D721Med (cell line): ENCODE measurements at regions not wholly inside any gene's neighbourhood (a gene's known extent, or its start where the extent isn't known, plus 50 kb on each side); places are given as distances from the start of the nearest gene placed in this dataset.
A peak's percentile ranks its signal among the peaks of the same experiment; 100 is the strongest.

ENCODE experiments used
- DNase-seq: peaks from one replicate; pipeline ENCODE4 v3.0.0; 2011; ENCODE audit warnings: low spot score; ENCODE audit not compliant: insufficient read length
- FAIRE-seq: peaks from 2 replicates; lab custom pipeline; 2011; peaks lifted over from hg19 to GRCh38; lab: Jason Lieb, UNC
- CTCF ChIP-seq: IDR thresholded peaks from 2 replicates; pipeline ENCODE4 v1.5.1; 2012; ENCODE audit warnings: mild to moderate bottlenecking, control low read depth; ENCODE audit not compliant: insufficient read depth; ENCODE audit errors: missing control alignments

- DNase-seq, result no peak
- FAIRE-seq, result peak; percentile 38
- no peak for TF ChIP-seq CTCF
Measured at GRCh38 chr2:147679191-147679954, 165.5 kb upstream of the ACVR2A start.

- DNase-seq (no peak), FAIRE-seq (no peak)
- no peak for TF ChIP-seq CTCF
Measured at GRCh38 chr2:147665105-147665504, 179.7 kb upstream of the ACVR2A start.

DNA sequence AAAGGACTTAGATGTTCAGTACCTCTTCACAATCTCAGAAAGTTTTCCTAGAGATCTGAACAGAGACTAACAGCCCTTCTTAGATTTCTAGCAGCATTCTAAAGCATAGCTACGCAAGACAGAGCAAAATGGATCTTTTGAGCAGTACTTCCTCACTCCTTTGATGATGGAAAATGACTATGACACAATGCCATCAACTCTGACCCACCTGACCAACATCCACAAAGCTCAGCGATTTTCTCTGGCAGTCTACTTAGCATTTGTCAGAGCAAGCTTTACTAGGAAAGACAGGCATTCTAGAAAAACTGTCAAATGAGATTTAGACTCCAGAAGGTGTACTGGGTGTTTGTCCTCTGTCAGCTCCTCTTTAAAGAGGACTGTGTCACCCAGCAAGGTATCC is 180.9 kb upstream of the ACVR2A start:
- TF ChIP-seq CTCF, result no peak
- FAIRE-seq (no peak), DNase-seq (no peak)

DNA sequence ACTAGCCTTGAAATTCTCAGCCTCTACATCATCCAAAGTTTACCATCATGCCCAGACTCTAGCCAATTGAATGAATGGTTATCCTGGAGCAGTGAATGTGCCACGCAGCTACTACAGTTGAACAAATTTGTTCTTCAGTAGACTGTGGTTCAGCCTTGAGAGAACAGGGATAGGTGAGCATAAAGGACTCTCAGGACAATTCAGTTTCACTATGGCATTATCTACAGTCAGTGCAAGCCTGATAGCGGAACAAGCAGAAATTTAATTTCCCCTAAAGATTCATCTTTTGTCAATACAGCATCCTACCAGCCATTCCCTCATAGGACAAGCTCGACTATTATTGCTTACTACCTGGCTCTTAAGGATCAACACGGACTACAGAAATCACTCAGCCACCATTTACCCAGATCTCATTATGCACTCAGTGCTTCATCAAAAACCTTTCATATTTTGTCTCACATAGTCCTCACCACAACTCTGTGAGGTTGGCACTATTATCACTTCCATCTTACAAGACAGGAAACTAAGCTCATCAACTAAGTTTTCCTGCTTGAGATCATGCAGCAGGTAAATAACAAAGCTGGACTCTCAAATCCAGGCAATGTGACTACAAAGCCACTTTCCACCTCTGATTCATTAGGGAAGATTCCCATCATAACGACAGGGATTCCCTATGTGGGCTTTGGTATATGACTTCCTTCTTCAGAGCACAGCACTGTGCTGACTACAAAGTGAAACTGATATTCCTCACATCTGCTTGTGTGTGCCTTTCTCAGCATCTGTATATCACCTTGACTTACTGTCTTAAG is 181.5 kb upstream of the ACVR2A start:
- FAIRE-seq (no peak), DNase-seq (no peak)
- TF ChIP-seq CTCF, result no peak

- no peak for TF ChIP-seq CTCF
- FAIRE-seq, result no peak
Measured at GRCh38 chr2:147662221-147662620, 182.6 kb upstream of the ACVR2A start.

GRCh38 chr2:147660680-147661079 is 184.1 kb upstream of the ACVR2A start:
- no peak for FAIRE-seq
- TF ChIP-seq CTCF, result no peak
- DNase-seq, result no peak

More at GRCh38 chr2:147662221-147662620, 182.6 kb upstream of the ACVR2A start:
- DNase-seq, result no peak
